HepG2 (cell line): ENCODE measurements at regions not wholly inside any gene's neighbourhood (a gene's known extent, or its start where the extent isn't known, plus 50 kb on each side); places are given as distances from the start of the nearest gene placed in this dataset.

ENCODE experiments used
- ATAC-seq: fragments of 200-7000 bp; cut with Tn5 transposase; 3 replicates; pipeline ENCODE4 v1.9.1; 2020; ENCODE audit warnings: mild to moderate bottlenecking, moderate library complexity
- BruUV-seq: library from RNA; stranded (reverse); fragments of 400-500 nt; replicated peaks from 2 replicates; lab custom pipeline; 2021; lab: Mats Ljungman, UMichigan
- CTCF ChIA-PET: fragments of 300-600 bp; formaldehyde crosslinking; extraction: SDS; loops from one replicate; lab custom pipeline; 2021; ENCODE audit warnings: low total read pairs, inconsistent platforms, low intra/inter-chr PET ratio; lab: Yijun Ruan, JAX
- POLR2A ChIA-PET: fragments of 350-600 bp; sonication (Branson Sonifier 250); formaldehyde crosslinking; loops from one replicate; lab custom pipeline; 2020; ENCODE audit warnings: antibody characterized with exemption, inconsistent platforms; lab: Yijun Ruan, JAX
- DNase-seq: peaks from one replicate; pipeline ENCODE4 v3.0.0-alpha.2; 2015; ENCODE audit warnings: low spot score
- FAIRE-seq: peaks from 3 replicates; lab custom pipeline; 2011; peaks lifted over from hg19 to GRCh38; lab: Jason Lieb, UNC
- H2AFZ ChIP-seq: one replicate; pipeline ENCODE4 v1.6.1; 2011; ENCODE audit warnings: low read length, inconsistent platforms
- H3K27ac ChIP-seq: fragments of 300-600 bp; 3 replicates; pipeline ENCODE4 v1.8.0; 2011; ENCODE audit warnings: mixed run types, mild to moderate bottlenecking, mixed read lengths, low read length, inconsistent platforms; ENCODE audit not compliant: insufficient read depth; ENCODE audit errors: extremely low read length
- H3K27me3 ChIP-seq, 2 experiments: fragments of 200-600 bp in 1 of 2; 2 replicates in 1 of 2; 3 replicates in 1 of 2; pipeline versions ENCODE4 v1.6.0 to v1.8.0; 2011; ENCODE audit warnings: low read length in 2 of 2, mild to moderate bottlenecking in 2 of 2, moderate library complexity in 2 of 2, inconsistent platforms in 1 of 2; ENCODE audit not compliant: insufficient read depth in 2 of 2, control insufficient read depth in 1 of 2
- H3K36me3 ChIP-seq, 2 experiments: fragments of 200-600 bp in 1 of 2; replicated peaks in 1 of 2; 2 replicates in 1 of 2; 3 replicates in 1 of 2; pipeline versions ENCODE4 v1.5.1 to v1.8.0; 2011; ENCODE audit warnings: low read length in 2 of 2, inconsistent platforms in 1 of 2; ENCODE audit not compliant: insufficient read depth in 2 of 2, control insufficient read depth in 1 of 2
- H3K4me1 ChIP-seq: 2 replicates; pipeline ENCODE4 v1.5.1; 2012; ENCODE audit warnings: low read length, inconsistent platforms; ENCODE audit not compliant: insufficient read depth
- H3K4me2 ChIP-seq: 2 replicates; pipeline ENCODE4 v1.6.0; 2011; ENCODE audit warnings: low read depth, low read length, inconsistent platforms
- H3K4me3 ChIP-seq, 3 experiments: fragments of 200-600 bp in 1 of 3; sonication (generic), shearing (Covaris generic) in 1 of 3; replicated peaks in 1 of 3; 2 replicates each; pipeline ENCODE4 v1.5.1; 2011 to 2016; ENCODE audit warnings: low read length in 3 of 3, inconsistent platforms in 2 of 3, low read depth in 2 of 3, mild to moderate bottlenecking in 2 of 3, control low read depth in 1 of 3, mixed read lengths in 1 of 3; ENCODE audit not compliant: insufficient read depth in 1 of 3
- H3K79me2 ChIP-seq: one replicate; pipeline ENCODE4 v1.6.1; 2011; ENCODE audit warnings: low read length, inconsistent platforms; ENCODE audit not compliant: insufficient read depth
- H3K9ac ChIP-seq: 2 replicates; pipeline ENCODE4 v1.6.0; 2011; ENCODE audit warnings: mild to moderate bottlenecking, low read depth, low read length, inconsistent platforms; ENCODE audit not compliant: insufficient read depth
- H3K9me3 ChIP-seq: 2 replicates; pipeline ENCODE4 v1.5.1; 2012; ENCODE audit warnings: mild to moderate bottlenecking, low read length
- H4K20me1 ChIP-seq: 2 replicates; pipeline ENCODE4 v1.6.0; 2011; ENCODE audit warnings: inconsistent platforms, mild to moderate bottlenecking, low read length, moderate library complexity; ENCODE audit not compliant: insufficient read depth
- BRCA1 ChIP-seq: sonication (generic); formaldehyde crosslinking; IDR thresholded peaks from 2 replicates; pipeline ENCODE4 v1.4.0; 2020; ENCODE audit warnings: missing genetic modification reagents
- CBX1 ChIP-seq: IDR thresholded peaks from one replicate; pipeline ENCODE4 v1.6.1; 2016; ENCODE audit warnings: antibody characterized with exemption, low read depth
- GABPA ChIP-seq, 2 experiments: IDR thresholded peaks; 2 replicates each; pipeline ENCODE4 v1.6.1; 2011 to 2016; ENCODE audit warnings: low read depth in 2 of 2, low read length in 1 of 2, missing biosample characterization in 1 of 2, missing genetic modification characterization in 1 of 2
- GTF3A ChIP-seq: sonication (generic); formaldehyde crosslinking; conservative IDR thresholded peaks from 2 replicates; pipeline ENCODE4 v1.4.0; 2020; ENCODE audit warnings: mild to moderate bottlenecking, missing genetic modification reagents
- NBN ChIP-seq: fragments of 450-650 bp; conservative IDR thresholded peaks from 2 replicates; pipeline ENCODE4 v1.6.1; 2017
- NCOA1 ChIP-seq: sonication (generic); formaldehyde crosslinking; IDR thresholded peaks from 2 replicates; pipeline ENCODE4 v1.9.0; 2021; ENCODE audit warnings: missing genetic modification reagents
- NFE2 ChIP-seq: sonication (generic); formaldehyde crosslinking; IDR thresholded peaks from 2 replicates; pipeline ENCODE4 v1.4.0; 2020; ENCODE audit warnings: missing genetic modification reagents
- NFRKB ChIP-seq: fragments of 450-650 bp; IDR thresholded peaks from 2 replicates; pipeline ENCODE4 v1.6.1; 2017
- PAX8 ChIP-seq: sonication (generic); formaldehyde crosslinking; IDR thresholded peaks from 2 replicates; pipeline ENCODE4 v1.8.0; 2022; ENCODE audit warnings: mild to moderate bottlenecking, missing genetic modification reagents, borderline replicate concordance
- SIX1 ChIP-seq: sonication (generic); formaldehyde crosslinking; IDR thresholded peaks from 2 replicates; pipeline ENCODE4 v1.4.0; 2020; ENCODE audit warnings: missing genetic modification reagents, borderline replicate concordance
- SP4 ChIP-seq: sonication (generic); formaldehyde crosslinking; IDR thresholded peaks from 2 replicates; pipeline ENCODE4 v1.8.1; 2023; ENCODE audit warnings: mild to moderate bottlenecking, missing genetic modification reagents
- ZNF317 ChIP-seq: sonication (generic); formaldehyde crosslinking; IDR thresholded peaks from 2 replicates; pipeline ENCODE4 v1.5.0; 2020; ENCODE audit warnings: mild to moderate bottlenecking, missing genetic modification reagents
- ZNF607 ChIP-seq: sonication (generic); formaldehyde crosslinking; IDR thresholded peaks from 2 replicates; pipeline ENCODE4 v1.5.1; 2020; ENCODE audit warnings: missing genetic modification reagents, mild to moderate bottlenecking, borderline replicate concordance
- ZNF703 ChIP-seq: sonication (generic); formaldehyde crosslinking; IDR thresholded peaks from 2 replicates; pipeline ENCODE4 v1.5.1; 2020; ENCODE audit warnings: missing genetic modification reagents, mild to moderate bottlenecking, moderate library complexity, borderline replicate concordance
- ZNF709 ChIP-seq: sonication (generic); formaldehyde crosslinking; IDR thresholded peaks from 2 replicates; pipeline ENCODE4 v1.5.0; 2020; ENCODE audit warnings: mild to moderate bottlenecking, missing genetic modification reagents
- ZNF784 ChIP-seq: sonication (generic); formaldehyde crosslinking; IDR thresholded peaks from 2 replicates; pipeline ENCODE4 v1.5.1; 2020; ENCODE audit warnings: missing genetic modification reagents, mild to moderate bottlenecking, borderline replicate concordance
- ZNF83 ChIP-seq: sonication (generic); formaldehyde crosslinking; IDR thresholded peaks from 2 replicates; pipeline ENCODE4 v1.4.0; 2020; ENCODE audit warnings: missing genetic modification reagents, mild to moderate bottlenecking, borderline replicate concordance
- ZNF883 ChIP-seq: sonication (generic); formaldehyde crosslinking; IDR thresholded peaks from 2 replicates; pipeline ENCODE4 v1.5.1; 2020; ENCODE audit warnings: mild to moderate bottlenecking, missing genetic modification reagents; ENCODE audit errors: not compliant biosample characterization
- ZSCAN25 ChIP-seq: sonication (generic); formaldehyde crosslinking; IDR thresholded peaks from 2 replicates; pipeline ENCODE4 v1.8.0; 2022; ENCODE audit warnings: mild to moderate bottlenecking, missing genetic modification reagents
- ZZZ3 ChIP-seq: sonication (generic); formaldehyde crosslinking; IDR thresholded peaks from 2 replicates; pipeline ENCODE4 v1.4.0; 2020; ENCODE audit warnings: missing genetic modification reagents, mild to moderate bottlenecking, borderline replicate concordance
- WGBS: methylation state at CpG from one replicate; pipeline ENCODE4 v1.1.6; 2017; ENCODE audit warnings: low lambda C conversion rate; 5-methylcytosine and 5-hydroxymethylcytosine counted together
- in situ Hi-C: cut with HindIII; loops from 2 replicates; pipeline ENCODE4 v1.10.0; 2017; ENCODE audit warnings: low pct_unique_long_range_greater_than_20kb; ENCODE audit not compliant: extremely low pct_ligation_motif_present
- intact Hi-C: fragments of 100-400 bp; cut with micrococcal nuclease; formaldehyde crosslinking; loops from one replicate; pipeline ENCODE4 v1.10.0; 2022; ENCODE audit not compliant: unreplicated experiment

GRCh38 chr4:24102621-24103020, 212.8 kb upstream of the PPARGC1A start:
- Histone ChIP-seq H3K27me3 (no peaks in the 10 kb centered on the region), H3K36me3 (no peaks in the 10 kb centered on the region), H3K79me2 (no peaks in the 10 kb centered on the region), H2AFZ (no peak overlapping the region), H3K9me3 (no peaks in the 10 kb centered on the region), H3K4me2 (no peak overlapping the region), H3K27ac (no peak overlapping the region), H4K20me1 (no peaks in the 10 kb centered on the region), H3K4me1 (no peaks in the 10 kb centered on the region), H3K4me3 (no peak overlapping the region), H3K9ac (no peak overlapping the region)
- POLR2A ChIA-PET, result no interaction called here
- intact Hi-C loops (no loop called here), in situ Hi-C loops (no loop called here)
- CTCF ChIA-PET, result no interaction called here
- WGBS, result 21% methylated on average over 4 of the region's 4 CpGs
- no peak for ATAC-seq
- FAIRE-seq, result no peak
- TF ChIP-seq NFE2 (CRISPR knock-in tag) (no peak), SP4 (no peak), ZNF883 (CRISPR knock-in tag) (no peak), ZSCAN25 (CRISPR knock-in tag) (no peak), NBN (no peak), BRCA1 (CRISPR knock-in tag) (no peak), SIX1 (no peak), ZNF784 (CRISPR knock-in tag) (no peak), ZNF709 (CRISPR knock-in tag) (no peak), GTF3A (CRISPR knock-in tag) (no peak), ZNF703 (CRISPR knock-in tag) (no peak), ZNF607 (no peak), ZNF317 (CRISPR knock-in tag) (no peak), ZZZ3 (no peak), ZNF83 (CRISPR knock-in tag) (no peak), CBX1 (no peak), GABPA (IDR thresholded peaks at IDR 0.05; ENCODE audit: low read depth, low read length) (no peak), GABPA (CRISPR knock-in tag; IDR thresholded peaks at IDR 0.05; ENCODE audit: low read depth) (no peak), NCOA1 (no peak), PAX8 (no peak), NFRKB (no peak)
- TF ChIP-seq, all 625 proteins: peak for 0
- BruUV-seq, result no TSS peak
- DNase-seq, result no peak
